ENCODE measurements at regions not wholly inside any gene's neighbourhood (a gene's known extent, or its start where the extent isn't known, plus 50 kb on each side); places are given as distances from the start of the nearest gene placed in this dataset.

DNA sequence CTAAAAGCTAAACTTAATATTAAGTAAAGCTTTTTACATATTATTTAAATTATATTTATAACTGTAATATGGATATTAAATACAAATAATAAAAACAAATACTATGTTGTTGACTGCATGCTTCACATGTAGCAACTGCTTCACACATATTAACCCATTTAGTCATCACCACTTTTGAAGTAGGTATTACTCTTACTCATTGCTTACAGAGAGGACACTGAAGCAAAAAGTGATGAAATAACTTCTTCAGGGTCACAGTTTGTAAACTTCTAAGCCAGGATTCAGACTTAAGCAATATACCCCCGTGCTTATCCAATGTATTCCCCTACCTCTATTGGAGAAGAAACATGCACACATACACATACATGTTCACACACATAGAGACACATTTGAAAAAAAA lies 166.6 kb downstream of the DKK2 start:
- WGBS (ENCODE audit: insufficient coverage), result 100% methylated on average over 1 of the region's 1 CpG

DNA sequence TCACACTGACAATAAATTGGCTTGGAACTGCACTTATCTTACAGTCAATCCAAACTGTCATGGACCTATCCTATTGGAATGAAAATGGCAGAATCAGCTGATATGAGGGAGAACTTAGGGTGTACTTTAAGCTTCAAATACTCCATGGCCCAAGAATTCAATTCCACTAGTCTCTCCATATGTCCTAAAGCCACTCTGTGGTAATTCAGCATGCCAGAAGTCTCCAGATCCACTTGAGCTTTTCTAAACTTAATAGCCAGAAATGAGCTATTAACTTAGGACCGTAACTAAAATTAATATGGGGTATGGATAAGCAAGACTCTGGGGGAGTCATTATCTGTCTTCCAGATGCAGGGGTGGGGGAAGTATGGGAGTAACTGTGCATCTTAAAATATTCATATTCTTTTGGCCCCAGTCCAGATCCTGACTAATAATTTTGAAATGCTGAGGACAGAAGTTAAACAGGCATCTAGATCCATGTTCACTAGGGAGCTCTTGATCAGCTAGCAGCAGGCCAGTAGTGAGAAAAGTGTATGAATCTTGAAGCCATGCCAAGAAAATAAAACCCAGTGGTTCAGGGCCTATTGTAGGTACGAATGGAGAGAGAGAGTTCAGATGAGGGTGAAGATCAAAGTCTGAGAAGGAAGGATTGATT lies 167.6 kb downstream of the DKK2 start:
- H3K4me3 ChIP-seq (ENCODE audit: low read depth, low read length), result no peak overlapping the region
- peak in 1 of 6 donors; percentile 16 for DNase-seq (ENCODE audit: low read depth in 4 of 6, low spot score in 6 of 6)
- H3K4me1 ChIP-seq (ENCODE audit: control insufficient read depth, insufficient read depth, low read length), result no peaks in the 10 kb centered on the region
- H3K27ac ChIP-seq (ENCODE audit: low read depth, low read length), result no peak overlapping the region
- H3K27me3 ChIP-seq (ENCODE audit: control insufficient read depth, insufficient read depth, low read length), result no peaks in the 10 kb centered on the region
- H3K36me3 ChIP-seq (ENCODE audit: control insufficient read depth, insufficient read depth, low read length), result no peaks in the 10 kb centered on the region
- H3K9me3 ChIP-seq (ENCODE audit: control insufficient read depth, insufficient read depth, low read length), result no peaks in the 10 kb centered on the region
- WGBS (ENCODE audit: insufficient coverage), result 0% methylated on average over 1 of the region's 2 CpGs

More for the DNA sequence above, 166.6 kb downstream of the DKK2 start:
- no peak for DNase-seq (ENCODE audit: low read depth in 4 of 6, low spot score in 6 of 6)
- no peaks in the 10 kb centered on the region for H3K9me3 ChIP-seq (ENCODE audit: control insufficient read depth, insufficient read depth, low read length)
- H3K36me3 ChIP-seq (ENCODE audit: control insufficient read depth, insufficient read depth, low read length), result no peaks in the 10 kb centered on the region
- H3K4me1 ChIP-seq (ENCODE audit: control insufficient read depth, insufficient read depth, low read length), result no peaks in the 10 kb centered on the region
- H3K27me3 ChIP-seq (ENCODE audit: control insufficient read depth, insufficient read depth, low read length), result no peaks in the 10 kb centered on the region
- no peak overlapping the region for H3K4me3 ChIP-seq (ENCODE audit: low read depth, low read length)
- H3K27ac ChIP-seq (ENCODE audit: low read depth, low read length), result no peak overlapping the region

DNA sequence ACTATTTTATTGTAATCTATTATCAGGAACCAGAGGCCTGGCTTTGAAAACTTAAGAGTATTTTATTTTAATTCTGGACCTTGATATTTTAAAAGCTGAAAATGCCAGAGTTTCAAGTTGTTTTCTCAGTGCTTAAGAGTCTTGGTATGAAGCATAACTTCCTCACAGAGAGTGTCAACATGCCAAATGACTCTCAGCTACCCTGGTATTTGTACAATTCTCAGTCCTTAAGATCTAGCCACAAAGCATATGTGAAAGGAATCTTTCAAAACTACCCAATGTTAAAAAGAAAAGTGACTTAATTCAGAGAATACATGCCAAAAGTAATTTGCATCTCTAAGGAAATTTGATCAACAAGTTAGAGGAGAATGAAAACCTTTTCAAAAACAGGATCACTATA lies 171.9 kb downstream of the DKK2 start:
- Histone ChIP-seq H3K9me3 (ENCODE audit: control insufficient read depth, insufficient read depth, low read length) (no peaks in the 10 kb centered on the region), H3K27ac (ENCODE audit: low read depth, low read length) (no peak overlapping the region), H3K4me3 (ENCODE audit: low read depth, low read length) (no peak overlapping the region), H3K4me1 (ENCODE audit: control insufficient read depth, insufficient read depth, low read length) (no peaks in the 10 kb centered on the region), H3K27me3 (ENCODE audit: control insufficient read depth, insufficient read depth, low read length) (no peaks in the 10 kb centered on the region), H3K36me3 (ENCODE audit: control insufficient read depth, insufficient read depth, low read length) (no peaks in the 10 kb centered on the region)
- DNase-seq (ENCODE audit: low read depth in 4 of 6, low spot score in 6 of 6), result peak in 1 of 6 donors; percentile 7

DNA sequence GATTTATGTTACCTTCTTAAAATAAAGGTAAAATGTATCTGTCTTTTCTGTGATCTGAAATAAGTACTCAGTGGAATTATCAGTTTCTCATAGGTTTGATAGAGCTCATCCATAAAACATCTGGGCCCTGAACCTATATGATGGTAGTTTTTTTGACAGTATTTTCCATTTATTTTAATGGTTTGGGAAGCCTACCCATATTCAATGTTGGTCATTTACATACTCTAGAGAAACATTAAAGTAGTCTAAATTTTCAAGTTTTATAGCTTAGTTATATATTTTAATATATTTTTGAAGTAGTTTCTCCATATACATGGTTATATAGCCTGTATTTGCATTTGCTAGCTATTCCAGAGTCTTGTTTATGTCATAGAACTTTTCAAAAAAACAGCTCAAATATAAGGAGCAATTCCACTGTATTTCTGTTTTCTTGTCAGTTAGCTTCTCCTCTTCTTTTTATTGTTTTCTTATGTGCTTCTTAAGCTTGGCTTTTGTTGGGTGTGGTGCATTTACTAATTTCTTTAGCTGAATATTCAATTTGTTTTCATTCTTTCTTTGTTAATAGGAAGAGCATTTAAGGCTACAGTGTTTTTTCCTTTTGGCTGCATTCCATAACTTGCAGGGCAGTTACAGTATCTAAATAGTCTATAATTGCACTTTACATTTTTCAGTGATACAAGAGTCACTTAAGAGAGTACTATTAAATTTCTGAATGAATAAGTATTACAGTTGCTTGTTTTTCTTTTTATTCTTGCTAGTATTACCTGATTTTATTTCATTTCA lies 181.4 kb downstream of the DKK2 start:
- H3K4me3 ChIP-seq (ENCODE audit: low read depth, low read length), result no peak overlapping the region
- no peaks in the 10 kb centered on the region for H3K9me3 ChIP-seq (ENCODE audit: control insufficient read depth, insufficient read depth, low read length)
- no peaks in the 10 kb centered on the region for H3K36me3 ChIP-seq (ENCODE audit: control insufficient read depth, insufficient read depth, low read length)
- H3K27me3 ChIP-seq (ENCODE audit: control insufficient read depth, insufficient read depth, low read length), result no peaks in the 10 kb centered on the region
- no peak overlapping the region for H3K27ac ChIP-seq (ENCODE audit: low read depth, low read length)
- no peaks in the 10 kb centered on the region for H3K4me1 ChIP-seq (ENCODE audit: control insufficient read depth, insufficient read depth, low read length)
- DNase-seq (ENCODE audit: low read depth in 4 of 6, low spot score in 6 of 6), result peak in 1 of 6 donors; percentile 10

DNA sequence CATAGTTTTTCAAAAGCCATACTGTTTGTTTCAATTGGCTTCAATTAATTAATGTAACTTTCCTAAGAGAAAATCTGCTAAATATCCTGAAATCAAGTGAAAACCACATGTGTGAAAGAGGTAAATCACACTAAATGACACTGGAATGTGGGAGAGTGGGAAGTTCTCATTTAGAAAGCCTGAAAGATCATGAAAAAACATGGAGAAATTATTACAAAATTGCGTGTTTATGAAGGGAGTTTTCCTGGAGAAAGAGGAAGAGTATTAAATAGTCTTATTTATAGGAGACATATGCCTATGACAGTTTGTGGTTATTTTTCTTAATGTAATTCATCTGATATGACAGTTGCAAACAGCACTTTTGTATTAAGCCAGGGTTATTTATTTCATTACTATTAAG lies 183.7 kb downstream of the DKK2 start:
- Histone ChIP-seq H3K27ac (ENCODE audit: low read depth, low read length) (no peak overlapping the region), H3K4me1 (ENCODE audit: control insufficient read depth, insufficient read depth, low read length) (no peaks in the 10 kb centered on the region), H3K36me3 (ENCODE audit: control insufficient read depth, insufficient read depth, low read length) (no peaks in the 10 kb centered on the region), H3K27me3 (ENCODE audit: control insufficient read depth, insufficient read depth, low read length) (no peaks in the 10 kb centered on the region), H3K9me3 (ENCODE audit: control insufficient read depth, insufficient read depth, low read length) (no peaks in the 10 kb centered on the region), H3K4me3 (ENCODE audit: low read depth, low read length) (no peak overlapping the region)
- no peak for DNase-seq (ENCODE audit: low read depth in 4 of 6, low spot score in 6 of 6)
- WGBS (ENCODE audit: insufficient coverage), result no CpG with 5 or more reads among the region's 1 CpG

DNA sequence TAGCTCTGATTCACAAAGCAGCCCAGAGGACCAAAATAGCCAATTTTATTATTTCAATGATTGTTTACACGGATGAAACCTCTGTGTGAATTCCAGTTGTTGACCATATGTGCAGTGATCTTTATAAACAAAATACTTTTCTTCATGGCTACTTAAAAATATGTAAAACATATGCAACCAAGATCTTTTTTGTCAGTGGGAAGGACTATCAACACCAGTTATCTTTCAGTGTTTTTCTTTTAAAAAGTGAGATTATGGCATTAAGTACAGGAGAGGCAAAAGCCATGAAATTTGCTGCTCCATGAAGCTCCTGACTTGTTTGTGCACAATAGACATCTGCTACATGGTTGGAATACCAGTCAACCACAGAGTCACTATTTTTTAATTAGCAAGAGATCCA lies 184.4 kb downstream of the DKK2 start:
- no peak for DNase-seq (ENCODE audit: low read depth in 4 of 6, low spot score in 6 of 6)
- no CpG with 5 or more reads among the region's 1 CpG for WGBS (ENCODE audit: insufficient coverage)
- Histone ChIP-seq H3K27ac (ENCODE audit: low read depth, low read length) (no peak overlapping the region), H3K27me3 (ENCODE audit: control insufficient read depth, insufficient read depth, low read length) (no peaks in the 10 kb centered on the region), H3K36me3 (ENCODE audit: control insufficient read depth, insufficient read depth, low read length) (no peaks in the 10 kb centered on the region), H3K9me3 (ENCODE audit: control insufficient read depth, insufficient read depth, low read length) (no peaks in the 10 kb centered on the region), H3K4me1 (ENCODE audit: control insufficient read depth, insufficient read depth, low read length) (no peaks in the 10 kb centered on the region), H3K4me3 (ENCODE audit: low read depth, low read length) (no peak overlapping the region)

DNA sequence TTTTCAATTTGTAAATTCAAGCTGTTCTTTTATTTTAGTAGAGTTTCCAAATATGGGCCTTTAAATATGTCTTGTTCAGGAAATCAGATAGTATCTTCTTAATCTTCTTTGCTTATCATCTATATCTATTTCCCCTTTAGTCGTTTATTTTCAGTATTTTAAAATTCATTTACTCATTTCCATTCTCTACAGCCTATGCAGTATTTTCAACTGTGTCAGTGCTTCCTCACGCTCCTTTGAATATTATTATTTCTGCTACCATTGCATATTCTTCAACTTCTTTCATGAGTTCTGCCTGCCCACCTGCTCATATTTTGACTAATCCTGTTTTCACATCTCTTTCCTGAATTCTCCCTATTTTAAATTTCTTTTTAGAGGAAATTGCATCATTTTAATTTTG lies 185.4 kb downstream of the DKK2 start:
- Histone ChIP-seq H3K4me1 (ENCODE audit: control insufficient read depth, insufficient read depth, low read length) (no peaks in the 10 kb centered on the region), H3K9me3 (ENCODE audit: control insufficient read depth, insufficient read depth, low read length) (no peaks in the 10 kb centered on the region), H3K27ac (ENCODE audit: low read depth, low read length) (no peak overlapping the region), H3K27me3 (ENCODE audit: control insufficient read depth, insufficient read depth, low read length) (no peaks in the 10 kb centered on the region), H3K36me3 (ENCODE audit: control insufficient read depth, insufficient read depth, low read length) (no peaks in the 10 kb centered on the region), H3K4me3 (ENCODE audit: low read depth, low read length) (no peak overlapping the region)
- 93% methylated on average over 2 of the region's 2 CpGs for WGBS (ENCODE audit: insufficient coverage)
- DNase-seq (ENCODE audit: low read depth in 4 of 6, low spot score in 6 of 6), result no peak

DNA sequence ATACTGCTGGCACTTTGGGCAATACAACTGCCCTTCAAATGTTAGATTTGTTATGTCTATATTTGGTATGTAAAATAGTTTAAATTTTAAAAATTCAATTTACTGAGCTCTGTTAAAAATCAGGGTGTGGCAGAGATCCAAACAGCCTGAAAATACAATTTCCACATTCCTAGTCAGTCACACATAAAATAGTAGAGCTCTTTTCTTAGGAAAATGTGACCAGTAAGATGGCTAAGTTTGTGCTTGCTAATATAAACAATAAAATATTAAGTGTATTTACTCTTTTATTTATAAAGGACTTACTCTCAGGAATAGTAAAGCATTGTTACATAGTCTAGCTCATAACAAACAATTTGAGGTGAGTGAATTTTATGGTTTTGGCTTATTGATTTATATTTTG lies 200.2 kb downstream of the DKK2 start:
- DNase-seq (ENCODE audit: low read depth in 4 of 6, low spot score in 6 of 6), result no peak
- Histone ChIP-seq H3K4me3 (ENCODE audit: low read depth, low read length) (no peak overlapping the region), H3K27me3 (ENCODE audit: control insufficient read depth, insufficient read depth, low read length) (no peaks in the 10 kb centered on the region), H3K36me3 (ENCODE audit: control insufficient read depth, insufficient read depth, low read length) (no peaks in the 10 kb centered on the region), H3K27ac (ENCODE audit: low read depth, low read length) (no peak overlapping the region), H3K9me3 (ENCODE audit: control insufficient read depth, insufficient read depth, low read length) (peaks cover 7% of the 10 kb centered on the region), H3K4me1 (ENCODE audit: control insufficient read depth, insufficient read depth, low read length) (no peaks in the 10 kb centered on the region)

DNA sequence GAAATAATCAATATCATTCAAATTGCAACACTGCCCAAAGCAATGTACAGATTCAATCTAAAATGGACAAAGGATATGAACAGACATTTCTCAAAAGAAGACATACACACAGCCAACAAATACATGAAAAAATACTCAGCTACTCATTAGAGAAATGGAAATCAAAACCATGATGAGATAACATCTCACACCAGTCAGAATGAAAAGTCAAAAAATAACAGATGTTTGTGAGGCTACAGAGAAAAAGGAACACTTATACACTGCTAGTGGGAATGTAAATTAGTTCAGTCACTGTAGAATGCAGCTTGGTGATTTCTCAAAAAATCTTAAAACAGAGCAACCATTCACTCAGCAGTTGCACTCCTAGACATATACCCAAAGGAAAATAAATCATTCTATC lies 205.2 kb downstream of the DKK2 start:
- Histone ChIP-seq H3K27me3 (ENCODE audit: control insufficient read depth, insufficient read depth, low read length) (no peaks in the 10 kb centered on the region), H3K4me1 (ENCODE audit: control insufficient read depth, insufficient read depth, low read length) (no peaks in the 10 kb centered on the region), H3K27ac (ENCODE audit: low read depth, low read length) (no peak overlapping the region), H3K4me3 (ENCODE audit: low read depth, low read length) (no peak overlapping the region), H3K36me3 (ENCODE audit: control insufficient read depth, insufficient read depth, low read length) (no peaks in the 10 kb centered on the region), H3K9me3 (ENCODE audit: control insufficient read depth, insufficient read depth, low read length) (no peaks in the 10 kb centered on the region)
- no peak for DNase-seq (ENCODE audit: low read depth in 4 of 6, low spot score in 6 of 6)

DNA sequence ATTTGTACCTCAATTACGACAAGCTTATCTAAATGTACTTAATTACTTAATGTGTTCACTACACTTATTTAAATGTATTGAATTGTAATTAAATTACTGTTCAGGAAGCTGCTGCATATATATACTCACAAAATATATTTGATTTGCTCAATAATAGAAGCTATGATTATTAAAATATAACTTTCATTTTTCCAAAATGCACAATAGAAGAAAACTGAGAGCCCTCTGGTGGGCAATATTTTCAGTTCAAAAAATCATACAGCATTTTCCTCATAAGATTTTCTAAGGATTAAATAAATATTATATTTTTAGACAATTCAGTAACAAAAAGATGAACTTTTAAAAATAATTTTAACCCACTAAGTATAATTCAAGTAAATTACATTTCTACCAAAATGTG lies 217.3 kb downstream of the DKK2 start:
- Histone ChIP-seq H3K9me3 (ENCODE audit: control insufficient read depth, insufficient read depth, low read length) (no peaks in the 10 kb centered on the region), H3K36me3 (ENCODE audit: control insufficient read depth, insufficient read depth, low read length) (no peaks in the 10 kb centered on the region), H3K27me3 (ENCODE audit: control insufficient read depth, insufficient read depth, low read length) (no peaks in the 10 kb centered on the region), H3K4me1 (ENCODE audit: control insufficient read depth, insufficient read depth, low read length) (no peaks in the 10 kb centered on the region), H3K27ac (ENCODE audit: low read depth, low read length) (no peak overlapping the region), H3K4me3 (ENCODE audit: low read depth, low read length) (no peak overlapping the region)
- DNase-seq (ENCODE audit: low read depth in 4 of 6, low spot score in 6 of 6), result no peak
- no CpG with 5 or more reads among the region's 1 CpG for WGBS (ENCODE audit: insufficient coverage)

All from spinal cord (tissue), 9 donors.